GM23338 (cell line): ENCODE measurements at regions not wholly inside any gene's neighbourhood (a gene's known extent, or its start where the extent isn't known, plus 50 kb on each side); places are given as distances from the start of the nearest gene placed in this dataset.

ENCODE experiments used
- ATAC-seq: fragments of 200-7000 bp; cut with Tn5 transposase; 3 replicates; pipeline ENCODE4 v1.9.1; 2020
- DNase-seq: peaks from one replicate; pipeline ENCODE4 v3.0.0-alpha.2; 2015; ENCODE audit warnings: low spot score
- H2AFZ ChIP-seq: fragments of 200-600 bp; sonication (generic); 2 replicates; pipeline ENCODE4 v1.8.0; 2016; ENCODE audit warnings: antibody characterized with exemption, mild to moderate bottlenecking, moderate library complexity
- H3F3A ChIP-seq: fragments of 200-600 bp; sonication (generic); replicated peaks from 2 replicates; pipeline ENCODE4 v1.8.0; 2017; ENCODE audit warnings: antibody characterized with exemption, mixed run types, low read depth
- H3K27ac ChIP-seq: fragments of 200-600 bp; sonication (generic); 2 replicates; pipeline ENCODE4 v1.6.1; 2016; ENCODE audit warnings: low read depth
- H3K27me3 ChIP-seq: fragments of 200-600 bp; sonication (generic); 2 replicates; pipeline ENCODE4 v1.8.0; 2016; ENCODE audit warnings: mild to moderate bottlenecking, mixed run types, moderate library complexity; ENCODE audit not compliant: insufficient read depth
- H3K36me3 ChIP-seq: fragments of 200-600 bp; sonication (generic); 2 replicates; pipeline ENCODE4 v1.8.0; 2016; ENCODE audit warnings: mild to moderate bottlenecking; ENCODE audit not compliant: insufficient read depth
- H3K4me1 ChIP-seq: fragments of 200-600 bp; sonication (generic); 2 replicates; pipeline ENCODE4 v1.8.0; 2016; ENCODE audit warnings: mild to moderate bottlenecking, moderate library complexity; ENCODE audit not compliant: insufficient read depth
- H3K4me2 ChIP-seq: fragments of 200-600 bp; sonication (generic); 2 replicates; pipeline ENCODE4 v1.7.1; 2017; ENCODE audit warnings: mixed run types
- H3K4me3 ChIP-seq: fragments of 200-600 bp; sonication (generic); 2 replicates; pipeline ENCODE4 v1.6.1; 2016; ENCODE audit warnings: mixed run types
- H3K79me2 ChIP-seq: fragments of 200-600 bp; sonication (generic); replicated peaks from 2 replicates; pipeline ENCODE4 v1.8.0; 2017; ENCODE audit warnings: mild to moderate bottlenecking; ENCODE audit not compliant: insufficient read depth
- H3K9me2 ChIP-seq: fragments of 200-600 bp; sonication (generic); 2 replicates; pipeline ENCODE4 v1.8.0; 2017; ENCODE audit not compliant: insufficient read depth
- H4K20me1 ChIP-seq: fragments of 200-600 bp; sonication (generic); replicated peaks from 2 replicates; pipeline ENCODE4 v1.8.0; 2017; ENCODE audit warnings: mild to moderate bottlenecking; ENCODE audit not compliant: insufficient read depth
- H3K27ac Mint-ChIP-seq: 2 replicates; pipeline ENCODE4 v1.8.0; 2020; ENCODE audit warnings: inconsistent platforms, mild to moderate bottlenecking, moderate library complexity, mixed read lengths
- H3K27me3 Mint-ChIP-seq: 3 replicates; pipeline ENCODE4 v1.8.0; 2022; ENCODE audit warnings: low read depth, mild to moderate bottlenecking, moderate library complexity, mixed read lengths, inconsistent platforms; ENCODE audit not compliant: insufficient read depth, poor library complexity
- H3K36me3 Mint-ChIP-seq: 3 replicates; pipeline ENCODE4 v1.8.0; 2021; ENCODE audit warnings: low read depth, mild to moderate bottlenecking, inconsistent platforms, moderate library complexity, mixed read lengths
- H3K4me1 Mint-ChIP-seq: 3 replicates; pipeline ENCODE4 v1.8.0; 2020; ENCODE audit warnings: mild to moderate bottlenecking, inconsistent platforms, mixed read lengths
- H3K4me3 Mint-ChIP-seq: 3 replicates; pipeline ENCODE4 v1.8.0; 2021; ENCODE audit warnings: moderate library complexity, mild to moderate bottlenecking, inconsistent platforms, mixed read lengths
- H3K9me3 Mint-ChIP-seq: 3 replicates; pipeline ENCODE4 v1.8.0; 2020; ENCODE audit warnings: moderate library complexity, mild to moderate bottlenecking, inconsistent platforms, mixed read lengths
- CREB1 ChIP-seq: fragments of 250-450 bp; sonication (Bioruptor Pico); IDR thresholded peaks from 2 replicates; pipeline ENCODE4 v1.5.0; 2020; ENCODE audit warnings: low read depth, mild to moderate bottlenecking, moderate library complexity
- ETS1 ChIP-seq: IDR thresholded peaks from 2 replicates; pipeline ENCODE4 v1.6.1; 2016; ENCODE audit warnings: antibody characterized with exemption
- EZH2 ChIP-seq: fragments of 200-600 bp; sonication (generic); IDR thresholded peaks from one replicate; pipeline ENCODE4 v1.8.0; 2017; ENCODE audit warnings: antibody characterized with exemption, mild to moderate bottlenecking, low read depth; ENCODE audit not compliant: unreplicated experiment
- EZH2phosphoT487 ChIP-seq: fragments of 200-600 bp; sonication (generic); IDR thresholded peaks from one replicate; pipeline ENCODE4 v1.8.1; 2018; ENCODE audit warnings: antibody characterized with exemption; ENCODE audit not compliant: unreplicated experiment
- JUNB ChIP-seq: IDR thresholded peaks from one replicate; pipeline ENCODE4 v1.6.1; 2016; ENCODE audit warnings: antibody characterized with exemption; ENCODE audit not compliant: unreplicated experiment
- NANOG ChIP-seq: IDR thresholded peaks from 2 replicates; pipeline ENCODE4 v1.6.1; 2016; ENCODE audit warnings: antibody characterized with exemption, borderline replicate concordance
- POLR2AphosphoS5 ChIP-seq: IDR thresholded peaks from 2 replicates; pipeline ENCODE4 v1.6.1; 2016; ENCODE audit warnings: antibody characterized with exemption, low read depth
- REST ChIP-seq: IDR thresholded peaks from one replicate; pipeline ENCODE4 v1.6.1; 2018; ENCODE audit warnings: antibody characterized with exemption; ENCODE audit not compliant: unreplicated experiment
- STAT1 ChIP-seq: IDR thresholded peaks from one replicate; pipeline ENCODE4 v1.6.1; 2016; ENCODE audit warnings: antibody characterized with exemption; ENCODE audit not compliant: unreplicated experiment
- ZNF114 ChIP-seq: fragments of 250-450 bp; sonication (Bioruptor Pico); IDR thresholded peaks from 2 replicates; pipeline ENCODE4 v1.5.0; 2020; ENCODE audit warnings: mild to moderate bottlenecking, moderate library complexity
- ZNF331 ChIP-seq: fragments of 250-450 bp; sonication (Bioruptor Pico); IDR thresholded peaks from 2 replicates; pipeline ENCODE4 v1.5.0; 2020; ENCODE audit warnings: low read depth, mild to moderate bottlenecking, moderate library complexity
- ZNF462 ChIP-seq: fragments of 250-450 bp; sonication (Bioruptor Pico); IDR thresholded peaks from 2 replicates; pipeline ENCODE4 v1.5.0; 2020; ENCODE audit warnings: mild to moderate bottlenecking, moderate library complexity
- TF ChIP-seq, protein P1 (sequence below), 2 experiments: fragments of 200-600 bp in 1 of 2; sonication (generic) in 1 of 2; conservative IDR thresholded peaks; 2 replicates each; pipeline versions ENCODE4 v1.5.1 to v1.6.1; 2016 to 2017; ENCODE audit warnings: antibody characterized with exemption in 2 of 2, low read depth in 2 of 2, mild to moderate bottlenecking in 2 of 2, moderate library complexity in 1 of 2

DNA sequence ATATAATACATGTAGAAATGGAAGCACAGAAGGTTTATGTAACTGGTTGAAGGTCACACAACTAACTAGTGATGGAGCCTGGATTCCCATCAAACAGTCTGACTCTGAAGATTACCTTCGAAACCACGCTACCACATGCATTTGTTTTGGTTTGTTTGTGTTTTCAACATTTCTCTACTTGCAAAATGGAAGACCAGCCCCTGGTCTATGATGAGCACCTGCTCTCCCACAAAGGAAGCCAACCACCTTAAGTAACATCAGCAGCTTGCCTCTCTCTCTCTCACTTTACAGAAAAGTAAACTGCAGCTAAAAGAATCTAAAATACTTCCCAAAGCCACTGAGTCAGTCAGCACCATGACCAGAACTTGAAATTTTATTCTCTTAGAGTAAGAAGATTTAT is 186.9 kb upstream of the TMPO start:
- Histone ChIP-seq H3K27ac (no peak overlapping the region), H3K4me2 (no peak overlapping the region), H3F3A (no peaks in the 10 kb centered on the region), H3K9me2 (no peaks in the 10 kb centered on the region), H3K27me3 (no peaks in the 10 kb centered on the region), H3K4me1 (no peaks in the 10 kb centered on the region), H4K20me1 (no peaks in the 10 kb centered on the region), H3K36me3 (no peaks in the 10 kb centered on the region), H2AFZ (no peak overlapping the region), H3K4me3 (no peak overlapping the region), H3K79me2 (no peaks in the 10 kb centered on the region)
- no peaks in the 10 kb centered on the region for H3K36me3 Mint-ChIP-seq
- no peak overlapping the region for H3K4me3 Mint-ChIP-seq
- TF ChIP-seq EZH2phosphoT487 (no peak), POLR2AphosphoS5 (no peak), CREB1 (CRISPR knock-in tag) (no peak), ZNF462 (no peak), EZH2 (no peak), REST (no peak), ZNF331 (CRISPR knock-in tag) (no peak), ETS1 (no peak), ZNF114 (no peak), STAT1 (no peak), NANOG (no peak), JUNB (no peak)
- TF ChIP-seq, protein P1, sequence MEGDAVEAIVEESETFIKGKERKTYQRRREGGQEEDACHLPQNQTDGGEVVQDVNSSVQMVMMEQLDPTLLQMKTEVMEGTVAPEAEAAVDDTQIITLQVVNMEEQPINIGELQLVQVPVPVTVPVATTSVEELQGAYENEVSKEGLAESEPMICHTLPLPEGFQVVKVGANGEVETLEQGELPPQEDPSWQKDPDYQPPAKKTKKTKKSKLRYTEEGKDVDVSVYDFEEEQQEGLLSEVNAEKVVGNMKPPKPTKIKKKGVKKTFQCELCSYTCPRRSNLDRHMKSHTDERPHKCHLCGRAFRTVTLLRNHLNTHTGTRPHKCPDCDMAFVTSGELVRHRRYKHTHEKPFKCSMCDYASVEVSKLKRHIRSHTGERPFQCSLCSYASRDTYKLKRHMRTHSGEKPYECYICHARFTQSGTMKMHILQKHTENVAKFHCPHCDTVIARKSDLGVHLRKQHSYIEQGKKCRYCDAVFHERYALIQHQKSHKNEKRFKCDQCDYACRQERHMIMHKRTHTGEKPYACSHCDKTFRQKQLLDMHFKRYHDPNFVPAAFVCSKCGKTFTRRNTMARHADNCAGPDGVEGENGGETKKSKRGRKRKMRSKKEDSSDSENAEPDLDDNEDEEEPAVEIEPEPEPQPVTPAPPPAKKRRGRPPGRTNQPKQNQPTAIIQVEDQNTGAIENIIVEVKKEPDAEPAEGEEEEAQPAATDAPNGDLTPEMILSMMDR (conservative IDR thresholded peaks at IDR 0.05; ENCODE audit: low read depth in 2 of 2): no peak
- H3K27ac Mint-ChIP-seq: no peak overlapping the region
- no peaks in the 10 kb centered on the region; the same call in 2 of the 3 replicates for H3K9me3 Mint-ChIP-seq
- peaks cover 2% of the 10 kb centered on the region for H3K27me3 Mint-ChIP-seq
- ATAC-seq (no peak), DNase-seq (no peak)
- H3K4me1 Mint-ChIP-seq: 0 out of 3 replicates have a peak, but pooled peaks cover 4% of the 10 kb centered on the region
